Dendritic cell treated with granulocyte-macrophage colony-stimulating factor and Interleukin-4, amounts not matched to agents 40 ng/mL and 50 ng/mL, for 4 days (primary cell): ENCODE measurements at regions not wholly inside any gene's neighbourhood (a gene's known extent, or its start where the extent isn't known, plus 50 kb on each side); places are given as distances from the start of the nearest gene placed in this dataset.
"Not testable (repeated sequence)": the region's sequence is repeated elsewhere in the genome, so short reads cannot be mapped to it uniquely, and the experiment has no call there.

Experiments
- H3K27ac Mint-ChIP-seq: one replicate; pipeline ENCODE4 v1.8.0; 2022; ENCODE audit warnings: mild to moderate bottlenecking, mixed read lengths
- H3K27me3 Mint-ChIP-seq: one replicate; pipeline ENCODE4 v1.8.0; 2022; ENCODE audit warnings: mild to moderate bottlenecking, mixed read lengths
- H3K36me3 Mint-ChIP-seq: one replicate; pipeline ENCODE4 v1.8.0; 2022; ENCODE audit warnings: low read depth, mixed read lengths
- H3K4me1 Mint-ChIP-seq: one replicate; pipeline ENCODE4 v1.8.0; 2022; ENCODE audit warnings: low read depth, mixed read lengths
- H3K4me3 Mint-ChIP-seq: one replicate; pipeline ENCODE4 v1.8.0; 2022; ENCODE audit warnings: mild to moderate bottlenecking, moderate library complexity, mixed read lengths
- H3K9me3 Mint-ChIP-seq: one replicate; pipeline ENCODE4 v1.8.0; 2022; ENCODE audit warnings: mixed read lengths
- intact Hi-C: fragments of 100-400 bp; cut with micrococcal nuclease; formaldehyde crosslinking; loops from one replicate; pipeline ENCODE4 v1.15.0; 2022

GRCh38 chr10:91745090-91745831, 53.0 kb upstream of the TNKS2 start:
- intact Hi-C loops, result no loop called here
- Mint-ChIP-seq H3K4me3 (no peak overlapping the region), H3K27ac (no peak overlapping the region), H3K9me3 (no peaks in the 10 kb centered on the region), H3K4me1 (no peaks in the 10 kb centered on the region), H3K36me3 (no peaks in the 10 kb centered on the region), H3K27me3 (peaks cover 20% of the 10 kb centered on the region)

- H3K4me1 Mint-ChIP-seq, result no peaks in the 10 kb centered on the region
- no peaks in the 10 kb centered on the region for H3K36me3 Mint-ChIP-seq
- H3K9me3 Mint-ChIP-seq, result no peaks in the 10 kb centered on the region
- no peak overlapping the region for H3K27ac Mint-ChIP-seq
- no peak overlapping the region for H3K4me3 Mint-ChIP-seq
- intact Hi-C loops, result no loop called here
- H3K27me3 Mint-ChIP-seq, result peaks cover 28% of the 10 kb centered on the region
These were observed 54.8 kb upstream of the TNKS2 start for GRCh38 chr10:91743465-91743864.

GRCh38 chr10:91742229-91742628, 56.0 kb upstream of the TNKS2 start:
- no peak overlapping the region for H3K4me3 Mint-ChIP-seq
- H3K9me3 Mint-ChIP-seq, result no peaks in the 10 kb centered on the region
- H3K36me3 Mint-ChIP-seq, result no peaks in the 10 kb centered on the region
- peaks cover 37% of the 10 kb centered on the region for H3K27me3 Mint-ChIP-seq
- H3K27ac Mint-ChIP-seq, result no peak overlapping the region
- H3K4me1 Mint-ChIP-seq, result no peaks in the 10 kb centered on the region
- intact Hi-C loops, result no loop called here

- no peak overlapping the region for H3K27ac Mint-ChIP-seq
- peaks cover 40% of the 10 kb centered on the region for H3K27me3 Mint-ChIP-seq
- intact Hi-C loops, result no loop called here
- no peaks in the 10 kb centered on the region for H3K4me1 Mint-ChIP-seq
- no peak overlapping the region for H3K4me3 Mint-ChIP-seq
- H3K36me3 Mint-ChIP-seq, result no peaks in the 10 kb centered on the region
- H3K9me3 Mint-ChIP-seq, result no peaks in the 10 kb centered on the region
These were observed 56.9 kb upstream of the TNKS2 start for GRCh38 chr10:91741356-91741755.

GRCh38 chr10:91740353-91740924, 57.8 kb upstream of the TNKS2 start:
- Mint-ChIP-seq H3K4me3 (no peak overlapping the region), H3K27ac (no peak overlapping the region), H3K36me3 (no peaks in the 10 kb centered on the region), H3K9me3 (no peaks in the 10 kb centered on the region), H3K27me3 (peaks cover 38% of the 10 kb centered on the region), H3K4me1 (no peaks in the 10 kb centered on the region)
- intact Hi-C loops, result no loop called here

GRCh38 chr10:91732265-91732664, 66.0 kb upstream of the TNKS2 start:
- H3K27ac Mint-ChIP-seq, H3K27me3 Mint-ChIP-seq, H3K9me3 Mint-ChIP-seq, H3K36me3 Mint-ChIP-seq, intact Hi-C loops, H3K4me3 Mint-ChIP-seq, H3K4me1 Mint-ChIP-seq: not testable (repeated sequence)

GRCh38 chr10:91729339-91729738, 68.9 kb upstream of the TNKS2 start:
- H3K27me3 Mint-ChIP-seq, intact Hi-C loops, H3K27ac Mint-ChIP-seq, H3K4me1 Mint-ChIP-seq, H3K9me3 Mint-ChIP-seq, H3K36me3 Mint-ChIP-seq, H3K4me3 Mint-ChIP-seq: not testable (repeated sequence)

- Mint-ChIP-seq H3K27ac (no peak overlapping the region), H3K4me3 (no peak overlapping the region), H3K4me1 (no peaks in the 10 kb centered on the region), H3K9me3 (no peaks in the 10 kb centered on the region), H3K27me3 (no peaks in the 10 kb centered on the region), H3K36me3 (no peaks in the 10 kb centered on the region)
- intact Hi-C loops, result no loop called here
These were observed 71.9 kb upstream of the TNKS2 start for GRCh38 chr10:91726355-91726754.

- intact Hi-C loops, result no loop called here
- H3K4me3 Mint-ChIP-seq, result no peak overlapping the region
- H3K27me3 Mint-ChIP-seq, result peaks cover 4% of the 10 kb centered on the region
- H3K4me1 Mint-ChIP-seq, result no peaks in the 10 kb centered on the region
- H3K36me3 Mint-ChIP-seq, result no peaks in the 10 kb centered on the region
- no peaks in the 10 kb centered on the region for H3K9me3 Mint-ChIP-seq
- no peak overlapping the region for H3K27ac Mint-ChIP-seq
These were observed 73.3 kb upstream of the TNKS2 start for GRCh38 chr10:91724933-91725332.

- Mint-ChIP-seq H3K27ac (no peak overlapping the region), H3K4me3 (no peak overlapping the region), H3K36me3 (no peaks in the 10 kb centered on the region), H3K27me3 (peaks cover 2% of the 10 kb centered on the region), H3K9me3 (no peaks in the 10 kb centered on the region), H3K4me1 (no peaks in the 10 kb centered on the region)
- intact Hi-C loops, result no loop called here
These were observed 80.7 kb upstream of the PPP1R3C start for GRCh38 chr10:91713461-91714072.

- intact Hi-C loops, result no loop called here
- Mint-ChIP-seq H3K9me3 (no peaks in the 10 kb centered on the region), H3K27ac (no peak overlapping the region), H3K4me3 (no peak overlapping the region), H3K4me1 (no peaks in the 10 kb centered on the region), H3K27me3 (peaks cover 4% of the 10 kb centered on the region), H3K36me3 (no peaks in the 10 kb centered on the region)
These were observed 79.2 kb upstream of the PPP1R3C start for GRCh38 chr10:91711885-91712680.

GRCh38 chr10:91709394-91709798, 76.5 kb upstream of the PPP1R3C start:
- Mint-ChIP-seq H3K9me3 (no peaks in the 10 kb centered on the region), H3K4me3 (no peak overlapping the region), H3K27ac (no peak overlapping the region), H3K27me3 (peaks cover 6% of the 10 kb centered on the region), H3K4me1 (no peaks in the 10 kb centered on the region), H3K36me3 (no peaks in the 10 kb centered on the region)
- intact Hi-C loops, result no loop called here

- intact Hi-C loops, result no loop called here
- Mint-ChIP-seq H3K4me1 (no peaks in the 10 kb centered on the region), H3K27me3 (peaks cover 6% of the 10 kb centered on the region), H3K27ac (no peak overlapping the region), H3K4me3 (no peak overlapping the region), H3K9me3 (no peaks in the 10 kb centered on the region), H3K36me3 (no peaks in the 10 kb centered on the region)
These were observed 75.4 kb upstream of the PPP1R3C start for GRCh38 chr10:91708174-91708861.

- H3K4me1 Mint-ChIP-seq, result no peaks in the 10 kb centered on the region
- intact Hi-C loops, result no loop called here
- H3K4me3 Mint-ChIP-seq, result no peak overlapping the region
- no peaks in the 10 kb centered on the region for H3K36me3 Mint-ChIP-seq
- H3K9me3 Mint-ChIP-seq, result no peaks in the 10 kb centered on the region
- H3K27ac Mint-ChIP-seq, result no peak overlapping the region
- H3K27me3 Mint-ChIP-seq, result peaks cover 4% of the 10 kb centered on the region
These were observed 74.4 kb upstream of the PPP1R3C start for GRCh38 chr10:91707236-91707635.
